Amniotic stem cell (primary cell): ENCODE measurements at regions not wholly inside any gene's neighbourhood (a gene's known extent, or its start where the extent isn't known, plus 50 kb on each side); places are given as distances from the start of the nearest gene placed in this dataset.
A peak's percentile ranks its signal among the peaks of the same experiment; 100 is the strongest.

Source experiments
- DNase-seq: peaks from one replicate; lab custom pipeline; 2025; lab: John Stamatoyannopoulos, UW

DNA sequence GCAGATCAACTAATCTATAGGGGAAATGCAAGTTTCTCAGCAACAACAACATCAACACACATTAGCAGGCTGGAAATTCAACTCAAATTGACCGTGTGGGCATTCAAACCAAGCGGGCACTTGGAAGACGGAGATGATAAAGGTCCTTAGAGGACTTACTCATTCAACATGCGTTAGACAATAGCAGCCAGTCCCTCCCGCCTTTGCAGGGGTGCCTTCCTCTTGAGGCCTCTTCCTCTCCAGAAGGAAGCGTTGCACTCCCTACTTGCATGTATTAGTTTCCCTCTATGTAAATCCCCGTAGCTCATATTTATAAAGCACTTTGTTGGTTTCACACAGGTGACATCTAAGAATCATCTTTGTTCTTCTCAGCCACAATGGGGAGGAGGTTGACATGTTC lies 300.8 kb upstream of the STXBP5 start:
- no peak for DNase-seq

- DNase-seq = no peak
These were observed 299.6 kb upstream of the STXBP5 start for GRCh38 chr6:146904596-146904995.

- DNase-seq = no peak
These were observed 299.0 kb upstream of the STXBP5 start for GRCh38 chr6:146905181-146905704.

GRCh38 chr6:146908786-146909185 lies 295.4 kb upstream of the STXBP5 start:
- DNase-seq = no peak

GRCh38 chr6:146909376-146909775 lies 294.8 kb upstream of the STXBP5 start:
- no peak for DNase-seq

GRCh38 chr6:146909886-146910285 lies 294.3 kb upstream of the STXBP5 start:
- no peak for DNase-seq

DNA sequence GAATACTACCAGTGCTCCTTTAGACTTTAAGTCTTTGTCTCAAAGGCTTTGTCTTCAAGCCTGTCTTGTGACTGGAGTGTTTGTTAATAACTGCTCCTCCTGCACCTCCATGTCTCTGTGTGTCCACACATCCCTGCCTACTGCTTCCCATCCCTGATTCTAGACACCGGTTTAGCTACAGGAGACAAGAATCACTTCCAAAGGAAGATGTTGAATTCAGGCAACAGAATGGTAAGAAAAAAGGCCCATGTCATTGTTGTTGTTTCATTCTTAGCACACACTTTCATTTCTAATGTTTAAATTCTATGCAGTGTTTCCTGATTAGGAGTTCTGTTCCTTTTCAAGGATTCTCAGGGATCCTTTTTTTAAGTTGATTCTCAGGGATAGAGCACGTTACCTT lies 293.6 kb upstream of the STXBP5 start:
- DNase-seq = no peak

- no peak for DNase-seq
These were observed 292.5 kb upstream of the STXBP5 start for GRCh38 chr6:146911635-146912215.

- DNase-seq = no peak
These were observed 291.2 kb upstream of the STXBP5 start for GRCh38 chr6:146912730-146913685.

DNA sequence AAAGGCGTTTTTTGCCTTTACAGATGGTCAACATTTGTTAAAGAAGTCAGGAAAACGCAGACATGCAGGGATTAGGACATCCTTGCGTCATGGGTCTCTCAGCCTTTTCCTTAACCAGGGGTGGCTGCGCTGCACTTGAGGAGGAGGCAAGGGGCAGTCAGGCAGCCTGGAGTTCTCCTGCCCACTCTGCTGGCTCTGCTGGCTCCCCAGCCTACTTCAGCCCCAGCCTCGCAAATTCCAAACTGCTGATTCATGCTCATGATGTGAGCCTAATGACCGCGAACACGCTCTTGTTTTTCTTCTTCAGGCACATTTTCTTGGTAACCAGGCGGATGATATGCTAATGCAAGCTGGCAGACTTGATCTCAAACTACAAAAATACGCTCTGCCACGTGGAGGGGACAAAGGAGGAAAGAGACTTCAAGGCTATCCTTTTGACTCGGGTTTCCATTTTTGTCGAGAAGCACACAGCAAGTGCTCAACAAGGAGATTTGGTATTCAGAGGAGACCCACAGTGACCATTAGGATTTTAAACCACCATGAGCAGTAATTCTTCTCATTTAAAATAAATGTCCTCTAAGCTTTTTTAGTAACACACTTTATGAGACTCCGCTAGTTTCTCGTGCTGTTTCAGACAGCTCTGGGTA lies 290.3 kb upstream of the STXBP5 start:
- DNase-seq = peak; percentile 88

GRCh38 chr6:146914489-146915483 lies 289.4 kb upstream of the STXBP5 start:
- DNase-seq = peak; percentile 86

DNA sequence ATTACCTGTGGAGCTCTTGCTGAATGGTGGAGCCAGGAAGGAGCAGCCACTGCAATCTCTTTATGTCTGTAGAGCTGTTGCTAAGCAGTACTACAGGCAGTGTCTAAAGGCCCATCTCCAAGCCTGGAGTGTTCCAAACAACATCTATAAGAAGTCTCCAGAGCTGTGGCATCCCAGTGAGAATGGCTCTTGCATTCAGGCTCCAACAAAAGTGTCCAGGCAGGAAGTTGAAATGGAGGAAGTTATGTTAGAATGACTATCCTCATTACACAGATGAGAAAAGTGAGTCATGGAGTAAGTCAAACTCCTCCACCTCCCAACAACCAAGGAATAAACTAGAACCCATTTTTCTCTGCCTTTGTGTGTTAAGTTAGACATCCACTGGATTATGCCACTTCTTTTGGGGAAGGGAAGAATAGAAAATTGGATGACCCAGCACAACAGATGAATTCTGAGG lies 288.5 kb upstream of the STXBP5 start:
- DNase-seq = no peak

DNA sequence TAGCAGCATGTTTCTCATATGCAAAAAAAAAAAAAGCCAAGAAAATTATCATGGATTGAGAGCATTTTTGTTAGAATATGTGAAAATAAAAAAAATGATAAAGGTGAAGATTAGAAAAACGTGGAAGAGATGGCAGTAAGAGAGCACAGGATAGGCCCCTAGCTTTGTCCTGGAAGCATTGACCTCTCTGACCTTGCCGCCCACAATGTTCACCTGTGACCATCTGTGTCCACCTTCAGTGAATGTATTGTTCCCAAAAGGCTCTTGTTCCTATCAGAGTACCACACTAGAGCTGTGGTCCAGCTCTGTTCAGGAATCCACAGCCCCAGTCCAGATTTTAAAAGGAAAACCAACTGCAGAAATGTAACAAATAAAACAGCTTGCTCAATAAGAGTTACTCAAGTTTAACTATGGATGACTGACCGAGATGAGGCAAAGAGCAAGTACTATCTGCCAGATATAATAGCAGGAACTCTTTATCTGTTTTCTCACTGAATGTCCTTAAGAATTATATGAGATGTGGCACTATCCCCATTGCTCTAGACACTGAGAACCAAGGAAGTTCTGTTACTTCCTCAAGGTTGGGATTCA lies 287.7 kb upstream of the STXBP5 start:
- no peak for DNase-seq

DNA sequence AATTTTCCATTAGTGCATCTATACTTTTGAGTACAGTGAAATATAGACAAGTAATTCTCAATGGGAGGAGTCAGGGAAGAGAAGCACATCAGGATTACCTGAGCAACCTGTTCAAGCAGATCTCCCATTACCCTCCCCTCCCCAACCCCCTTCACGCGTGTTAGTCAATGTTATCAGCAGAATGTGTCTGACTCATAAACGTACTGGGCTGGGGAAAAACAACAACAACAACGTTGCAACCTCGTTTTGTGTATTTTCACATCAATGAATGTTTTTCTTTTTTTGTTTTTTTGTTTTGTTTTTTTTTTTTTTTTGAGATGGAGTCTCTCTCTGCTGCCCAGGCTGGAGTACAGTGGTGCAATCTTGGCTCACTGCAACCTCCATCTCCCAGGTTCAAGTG lies 287.0 kb upstream of the STXBP5 start:
- DNase-seq = no peak

DNA sequence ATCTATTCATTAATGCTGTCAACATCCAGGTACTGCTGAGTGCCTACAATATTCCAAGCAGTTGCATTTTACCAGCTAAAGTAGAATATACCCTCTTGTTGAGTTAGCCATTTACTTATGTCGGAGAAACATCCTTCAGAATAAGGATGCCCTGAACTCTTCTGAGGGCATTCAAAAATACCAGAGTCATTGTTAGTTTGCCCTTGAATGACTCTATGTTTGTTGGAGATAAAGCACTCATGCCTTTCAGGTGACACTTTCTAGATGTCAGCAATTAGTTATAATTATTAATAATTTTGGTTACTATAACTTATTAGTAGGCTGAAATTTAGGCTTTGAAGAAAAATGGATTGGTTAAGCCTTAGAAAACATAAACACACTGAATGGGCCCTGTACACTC lies 286.2 kb upstream of the STXBP5 start:
- DNase-seq = no peak

DNA sequence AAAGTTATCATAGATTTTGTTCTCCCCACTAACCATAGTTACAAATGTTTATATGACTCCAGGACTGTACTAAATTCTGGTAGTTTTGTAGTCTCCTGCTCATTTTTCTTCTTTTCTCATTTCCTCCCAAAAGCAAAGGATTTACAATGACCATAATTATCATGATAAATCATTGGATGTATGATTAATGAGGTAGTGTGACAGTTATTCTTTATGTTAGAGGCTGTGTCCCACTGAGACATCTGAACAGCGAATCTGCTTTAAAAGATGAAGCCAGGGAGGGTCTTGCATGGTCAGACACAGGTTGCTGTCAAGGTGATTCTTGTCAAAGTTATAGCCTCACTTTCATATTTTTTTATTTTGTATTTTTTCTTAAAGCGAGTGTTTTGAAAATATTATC lies 285.2 kb upstream of the STXBP5 start:
- no peak for DNase-seq

- DNase-seq = no peak
These were observed 280.9 kb upstream of the STXBP5 start for GRCh38 chr6:146923205-146923833.

- no peak for DNase-seq
These were observed 278.4 kb upstream of the STXBP5 start for GRCh38 chr6:146925846-146926245.

DNA sequence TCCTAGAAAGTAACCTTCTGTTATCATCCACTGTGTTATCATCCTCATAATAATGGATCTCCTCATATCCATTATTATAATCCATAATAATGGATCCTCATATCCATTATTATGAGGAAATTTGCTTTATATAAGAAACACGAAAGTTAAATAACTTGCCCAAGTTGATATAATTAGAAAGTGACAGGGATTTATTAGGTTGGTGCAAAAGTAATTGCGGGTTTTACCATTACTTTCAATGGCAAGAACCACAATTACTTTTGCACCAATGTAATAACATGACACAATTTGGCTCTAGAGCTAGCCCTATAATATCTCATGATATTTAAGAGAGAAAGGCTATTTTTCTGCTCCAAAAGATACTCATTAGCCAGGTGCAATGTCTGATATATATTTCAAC lies 275.7 kb upstream of the STXBP5 start:
- no peak for DNase-seq

DNA sequence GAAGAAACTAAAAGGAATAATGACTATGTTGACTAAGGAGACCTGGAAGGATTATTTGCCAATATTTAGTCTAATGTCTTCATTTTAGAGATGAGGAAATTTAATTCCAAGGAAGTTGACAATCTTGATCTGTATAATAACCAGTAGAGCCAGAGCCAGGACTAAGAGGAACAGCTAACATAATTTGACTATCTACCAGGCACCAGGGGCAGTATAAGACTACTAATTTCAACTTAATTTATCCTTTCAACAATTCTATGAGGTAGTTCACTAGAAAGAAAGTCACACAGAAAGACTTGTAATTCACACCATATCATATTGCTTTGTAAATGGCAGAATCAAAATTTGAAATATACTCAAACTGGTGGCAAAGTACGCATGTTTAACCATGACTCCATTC lies 273.0 kb upstream of the STXBP5 start:
- DNase-seq = no peak

- no peak for DNase-seq
These were observed 266.9 kb upstream of the STXBP5 start for GRCh38 chr6:146937316-146937715.
